GM12878 (cell line): ENCODE measurements at regions not wholly inside any gene's neighbourhood (a gene's known extent, or its start where the extent isn't known, plus 50 kb on each side); places are given as distances from the start of the nearest gene placed in this dataset.

Experiments
- ATAC-seq: fragments of 200-7000 bp; cut with Tn5 transposase; 3 replicates; pipeline ENCODE4 v1.9.1; 2020; ENCODE audit warnings: mild to moderate bottlenecking, moderate library complexity
- BruUV-seq: library from RNA; stranded (reverse); fragments of 400-500 nt; replicated peaks from 2 replicates; lab custom pipeline; 2021; lab: Mats Ljungman, UMichigan
- CTCF ChIA-PET: fragments of 300-600 bp; sonication (Branson Sonifier 250); formaldehyde crosslinking; extraction: SDS; loops from one replicate; lab custom pipeline; 2021; ENCODE audit warnings: inconsistent platforms; lab: Yijun Ruan, JAX
- POLR2A ChIA-PET: fragments of 350-600 bp; formaldehyde crosslinking; extraction: SDS; loops from one replicate; lab custom pipeline; 2021; ENCODE audit warnings: inconsistent platforms; lab: Charles Lee
- RAD21 ChIA-PET: fragments of 300-600 bp; sonication (Branson Sonifier 250); formaldehyde crosslinking; loops from one replicate; lab custom pipeline; 2023; ENCODE audit warnings: antibody characterized with exemption; ENCODE audit not compliant: unreplicated experiment; lab: Charles Lee
- SMC1A ChIA-PET: fragments of 300-600 bp; sonication (Branson Sonifier 250); formaldehyde crosslinking; loops from one replicate; lab custom pipeline; 2023; ENCODE audit not compliant: unreplicated experiment, uncharacterized antibody; lab: Charles Lee
- DNase-seq: peaks from one replicate; pipeline ENCODE4 v3.0.0-alpha.2; 2011; ENCODE audit warnings: low read depth, low spot score
- FAIRE-seq: peaks from 3 replicates; lab custom pipeline; 2011; peaks lifted over from hg19 to GRCh38; lab: Jason Lieb, UNC
- H2AFZ ChIP-seq: 2 replicates; pipeline ENCODE4 v1.6.0; 2011; ENCODE audit warnings: low read depth, low read length, control low read depth; ENCODE audit not compliant: control insufficient read depth
- H3K27ac ChIP-seq: 2 replicates; pipeline ENCODE4 v1.5.1; 2011; ENCODE audit warnings: control low read depth; ENCODE audit not compliant: control insufficient read depth, insufficient read depth
- H3K27me3 ChIP-seq, 2 experiments: replicated peaks in 1 of 2; 2 replicates each; pipeline versions ENCODE4 v1.6.0 to v1.6.1; 2011; ENCODE audit warnings: low read length in 1 of 2; ENCODE audit not compliant: control insufficient read depth in 2 of 2, insufficient read depth in 2 of 2
- H3K36me3 ChIP-seq, 2 experiments: 2 replicates each; pipeline ENCODE4 v1.5.1; 2011; ENCODE audit warnings: low read length in 1 of 2; ENCODE audit not compliant: control insufficient read depth in 2 of 2, insufficient read depth in 2 of 2
- H3K4me1 ChIP-seq: 2 replicates; pipeline ENCODE4 v1.6.1; 2011; ENCODE audit warnings: mild to moderate bottlenecking, low read length, moderate library complexity, mixed read lengths; ENCODE audit not compliant: control insufficient read depth, insufficient read depth
- H3K4me2 ChIP-seq: 2 replicates; pipeline ENCODE4 v1.6.0; 2011; ENCODE audit warnings: control low read depth; ENCODE audit not compliant: control insufficient read depth, insufficient read depth
- H3K4me3 ChIP-seq: fragments of 200-600 bp; sonication (generic); 2 replicates; pipeline ENCODE4 v1.5.1; 2016
- H3K79me2 ChIP-seq: 2 replicates; pipeline ENCODE4 v1.6.0; 2011; ENCODE audit warnings: low read length; ENCODE audit not compliant: control insufficient read depth, insufficient read depth
- H3K9ac ChIP-seq: 2 replicates; pipeline ENCODE4 v1.8.0; 2011; ENCODE audit warnings: low read length, control low read depth, mixed read lengths; ENCODE audit not compliant: control insufficient read depth, insufficient read depth
- H3K9me3 ChIP-seq: replicated peaks from 3 replicates; pipeline ENCODE4 v1.5.1; 2011; ENCODE audit warnings: mild to moderate bottlenecking, low read length; ENCODE audit not compliant: control insufficient read depth, insufficient read depth
- H4K20me1 ChIP-seq: 2 replicates; pipeline ENCODE4 v1.6.0; 2011; ENCODE audit not compliant: control insufficient read depth, insufficient read depth
- ATF2 ChIP-seq: IDR thresholded peaks from 2 replicates; pipeline ENCODE4 v1.6.1; 2012; ENCODE audit warnings: low read length, inconsistent platforms
- CEBPB ChIP-seq, 2 experiments: fragments of 150-350 bp in 1 of 2; IDR thresholded peaks; 2 replicates each; pipeline ENCODE4 v1.6.1; 2012 to 2014; ENCODE audit warnings: low read depth in 2 of 2, low read length in 2 of 2, borderline replicate concordance in 1 of 2, inconsistent platforms in 1 of 2
- E2F8 ChIP-seq: fragments of 450-650 bp; IDR thresholded peaks from 2 replicates; pipeline ENCODE4 v1.6.1; 2018; ENCODE audit warnings: mild to moderate bottlenecking, low read depth, moderate library complexity; ENCODE audit not compliant: partially characterized antibody
- EP300 ChIP-seq, 2 experiments: fragments of 150-350 bp in 1 of 2; IDR thresholded peaks; 2 replicates each; pipeline ENCODE4 v1.6.1; 2011 to 2012; ENCODE audit warnings: low read depth in 2 of 2, low read length in 2 of 2, borderline replicate concordance in 1 of 2, improper control_type of control experiment in 1 of 2, inconsistent platforms in 1 of 2; ENCODE audit not compliant: control insufficient read depth in 1 of 2
- HDAC6 ChIP-seq: fragments of 200-600 bp; sonication (generic); IDR thresholded peaks from one replicate; pipeline ENCODE4 v1.8.0; 2017; ENCODE audit warnings: antibody characterized with exemption; ENCODE audit not compliant: unreplicated experiment
- MAX ChIP-seq: IDR thresholded peaks from 2 replicates; pipeline ENCODE4 v1.6.1; 2012; ENCODE audit warnings: low read depth, low read length, improper control_type of control experiment
- POLR2AphosphoS5 ChIP-seq: IDR thresholded peaks from 2 replicates; pipeline ENCODE4 v1.6.1; 2011; ENCODE audit warnings: mild to moderate bottlenecking, low read length, inconsistent platforms
- SIX5 ChIP-seq: IDR thresholded peaks from 2 replicates; pipeline ENCODE4 v1.6.1; 2011; ENCODE audit warnings: mild to moderate bottlenecking, low read depth, low read length, moderate library complexity; ENCODE audit not compliant: severe bottlenecking
- SMAD1 ChIP-seq: fragments of 450-650 bp; IDR thresholded peaks from 2 replicates; pipeline ENCODE4 v1.6.1; 2018; ENCODE audit warnings: mild to moderate bottlenecking, low read depth; ENCODE audit not compliant: partially characterized antibody
- SP1 ChIP-seq: IDR thresholded peaks from one replicate; pipeline ENCODE4 v1.6.1; 2011; ENCODE audit warnings: low read depth, low read length
- WGBS: methylation state at CpG from one replicate; pipeline ENCODE4 v1.1.6; 2016; ENCODE audit warnings: low lambda C conversion rate; ENCODE audit not compliant: insufficient replicate concordance, insufficient coverage; ENCODE audit errors: missing lambda C conversion rate; 5-methylcytosine and 5-hydroxymethylcytosine counted together
- in situ Hi-C: fragments of 300-500 bp; cut with MboI; formaldehyde crosslinking; loops from 9 replicates; pipeline ENCODE4 v1.14.3; 2018; ENCODE audit warnings: mixed read lengths
- intact Hi-C: fragments of 100-400 bp; cut with micrococcal nuclease; formaldehyde crosslinking; loops from one replicate; pipeline ENCODE4 v1.14.2; 2022; ENCODE audit not compliant: unreplicated experiment

- Histone ChIP-seq H2AFZ (no peak overlapping the region), H3K9ac (no peak overlapping the region), H3K79me2 (no peaks in the 10 kb centered on the region), H3K4me1 (no peaks in the 10 kb centered on the region), H3K27ac (no peak overlapping the region), H3K9me3 (no peaks in the 10 kb centered on the region), H3K4me2 (no peak overlapping the region), H4K20me1 (no peaks in the 10 kb centered on the region), H3K27me3 (peaks cover 0 to 2% of the 10 kb centered on the region in 2 experiments; a peak in 1 of 4 replicates), H3K4me3 (no peak overlapping the region), H3K36me3 (no peaks in the 10 kb centered on the region)
- POLR2A ChIA-PET: no interaction called here
- intact Hi-C loops (no loop called here), in situ Hi-C loops (no loop called here)
- RAD21 ChIA-PET: no interaction called here
- CTCF ChIA-PET: no interaction called here
- whole genome bisulfite sequencing: 0% methylated on average over 1 of the region's 1 CpG
- no peak for TF ChIP-seq POLR2AphosphoS5
- TF ChIP-seq CEBPB (IDR thresholded peaks at IDR 0.05; ENCODE audit: borderline replicate concordance in 1 of 2, low read depth in 2 of 2, low read length in 2 of 2): no peak
- TF ChIP-seq ATF2: no peak
- no peak for TF ChIP-seq HDAC6
- TF ChIP-seq MAX: no peak
- no peak for TF ChIP-seq SP1
- no peak for TF ChIP-seq EP300 (IDR thresholded peaks at IDR 0.05; ENCODE audit: borderline replicate concordance in 1 of 2, control insufficient read depth in 1 of 2, low read depth in 2 of 2, low read length in 2 of 2)
- no peak for TF ChIP-seq E2F8
- TF ChIP-seq SIX5: no peak
- TF ChIP-seq SMAD1: no peak
- SMC1A ChIA-PET: no interaction called here
- DNase-seq: no peak
- no peak for FAIRE-seq
- no TSS peak for BruUV-seq
- no peak for ATAC-seq
Measured at GRCh38 chrX:113048896-113049295, 208.3 kb upstream of the AMOT start.
